ENCODE measurements at regions not wholly inside any gene's neighbourhood (a gene's known extent, or its start where the extent isn't known, plus 50 kb on each side); places are given as distances from the start of the nearest gene placed in this dataset.
A peak's percentile ranks its signal among the peaks of the same experiment; 100 is the strongest.

DNA sequence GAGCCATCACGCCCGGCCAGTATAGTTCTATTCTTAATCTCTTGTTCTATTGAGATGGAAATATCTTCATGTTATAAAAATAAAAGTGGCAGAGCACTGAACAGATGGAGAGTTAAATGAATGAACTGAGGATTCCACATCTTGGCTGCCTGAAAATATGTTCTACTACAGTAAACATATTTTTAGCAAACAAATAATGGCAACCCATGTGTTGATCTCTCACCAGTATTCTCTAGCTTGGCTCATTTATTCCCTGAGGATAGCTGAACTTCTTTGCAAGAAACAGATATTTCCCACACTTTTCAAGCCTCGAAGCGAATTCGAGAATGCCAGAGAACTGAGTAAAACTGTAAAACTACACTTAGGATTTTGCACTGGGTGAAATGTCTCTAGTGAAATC is 58.9 kb downstream of the DIRAS3 start:
- intact Hi-C loops (cut with DNase I) = loop anchor here in 1 of 10 donors (10.0 kb wide), 1 partner anchor 127 kb away; no protein-coding TSS in a partner anchor
- H3K27me3 ChIP-seq = no peaks in the 10 kb centered on the region
- DNase-seq (no peak), ATAC-seq (no peak)
- TF ChIP-seq, protein P1, sequence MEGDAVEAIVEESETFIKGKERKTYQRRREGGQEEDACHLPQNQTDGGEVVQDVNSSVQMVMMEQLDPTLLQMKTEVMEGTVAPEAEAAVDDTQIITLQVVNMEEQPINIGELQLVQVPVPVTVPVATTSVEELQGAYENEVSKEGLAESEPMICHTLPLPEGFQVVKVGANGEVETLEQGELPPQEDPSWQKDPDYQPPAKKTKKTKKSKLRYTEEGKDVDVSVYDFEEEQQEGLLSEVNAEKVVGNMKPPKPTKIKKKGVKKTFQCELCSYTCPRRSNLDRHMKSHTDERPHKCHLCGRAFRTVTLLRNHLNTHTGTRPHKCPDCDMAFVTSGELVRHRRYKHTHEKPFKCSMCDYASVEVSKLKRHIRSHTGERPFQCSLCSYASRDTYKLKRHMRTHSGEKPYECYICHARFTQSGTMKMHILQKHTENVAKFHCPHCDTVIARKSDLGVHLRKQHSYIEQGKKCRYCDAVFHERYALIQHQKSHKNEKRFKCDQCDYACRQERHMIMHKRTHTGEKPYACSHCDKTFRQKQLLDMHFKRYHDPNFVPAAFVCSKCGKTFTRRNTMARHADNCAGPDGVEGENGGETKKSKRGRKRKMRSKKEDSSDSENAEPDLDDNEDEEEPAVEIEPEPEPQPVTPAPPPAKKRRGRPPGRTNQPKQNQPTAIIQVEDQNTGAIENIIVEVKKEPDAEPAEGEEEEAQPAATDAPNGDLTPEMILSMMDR (IDR thresholded peaks at IDR 0.05) = no peak
- no peak overlapping the region for H3K4me3 ChIP-seq
- no peaks in the 10 kb centered on the region for H3K36me3 ChIP-seq
- H3K4me1 ChIP-seq = no peaks in the 10 kb centered on the region
- 76 to 79% methylated on average over 5 of the region's 5 CpGs for WGBS, 2 donors
- H3K27ac ChIP-seq = no peak overlapping the region
- peaks cover 0 to 21% (median 9%) of the 10 kb centered on the region in 11 donors for H3K9me3 ChIP-seq

DNA sequence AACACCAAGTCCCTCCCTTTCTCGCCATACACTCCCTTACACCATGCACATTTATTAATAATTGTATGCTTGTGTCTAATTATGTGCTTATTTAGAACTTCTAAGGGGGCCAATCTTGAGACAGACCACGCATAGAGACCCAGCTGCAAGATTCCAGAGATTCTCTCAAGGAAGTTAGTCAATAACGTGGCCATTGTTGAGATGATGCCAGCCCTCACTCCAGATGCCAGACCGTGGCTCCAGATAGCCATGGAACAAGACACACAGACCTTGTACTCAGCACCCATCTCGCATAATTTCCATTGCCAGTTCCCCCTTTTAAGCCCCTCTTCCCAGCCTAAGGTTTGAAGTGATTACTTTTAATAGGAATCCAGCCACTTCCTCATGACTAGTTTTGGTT is 62.4 kb downstream of the DIRAS3 start:
- no peak for ATAC-seq
- Histone ChIP-seq H3K4me3 (no peak overlapping the region), H3K4me1 (peaks cover 0 to 16% (median 3%) of the 10 kb centered on the region in 9 donors), H3K27me3 (no peaks in the 10 kb centered on the region), H3K27ac (no peak overlapping the region), H3K9me3 (peaks cover 0 to 4% (median 0%) of the 10 kb centered on the region in 11 donors), H3K36me3 (no peaks in the 10 kb centered on the region)
- TF ChIP-seq, protein P1 (IDR thresholded peaks at IDR 0.05) = no peak
- no peak for DNase-seq
- 81 to 82% methylated on average over 5 of the region's 5 CpGs for whole genome bisulfite sequencing, 2 donors
- intact Hi-C loops (cut with DNase I) = no loop called here

DNA sequence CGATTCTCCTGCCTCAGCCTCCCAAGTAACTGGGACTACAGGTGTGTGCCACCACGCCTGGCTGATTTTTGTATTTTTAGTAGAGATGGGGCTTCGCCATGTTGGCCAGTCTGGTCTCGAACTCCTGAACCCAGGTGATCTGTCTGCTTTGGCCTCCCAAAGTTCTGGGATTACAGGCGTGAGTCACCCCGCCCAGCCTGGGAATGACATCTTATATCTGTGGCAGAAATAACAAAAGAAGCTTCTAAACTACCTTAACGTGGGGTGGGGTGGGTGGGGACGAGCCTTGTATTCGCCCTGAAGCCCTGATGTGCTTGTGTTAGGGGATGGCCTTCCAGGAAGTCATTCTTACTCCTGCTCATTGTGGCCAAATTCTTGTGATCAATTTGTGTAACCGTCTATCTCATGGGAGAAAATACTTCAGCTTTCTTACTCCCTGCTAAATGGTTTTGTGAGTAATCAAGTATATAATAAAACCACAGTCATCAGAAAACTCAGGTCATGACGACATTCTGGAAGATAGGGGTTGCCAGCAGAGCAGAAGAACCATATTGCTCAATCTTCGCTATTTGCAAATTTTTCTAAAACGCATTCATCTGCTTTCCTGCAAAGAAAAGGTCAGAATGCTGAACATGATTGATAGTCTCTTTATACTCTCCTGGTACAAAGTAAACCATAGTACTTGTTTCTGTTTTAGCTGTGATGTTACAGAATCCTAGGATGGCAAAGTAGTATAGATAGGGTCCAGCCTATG is 63.2 kb downstream of the DIRAS3 start:
- Histone ChIP-seq H3K9me3 (no peaks in the 10 kb centered on the region), H3K27ac (no peak overlapping the region), H3K4me3 (no peak overlapping the region), H3K36me3 (no peaks in the 10 kb centered on the region), H3K4me1 (peaks cover 0 to 21% (median 3%) of the 10 kb centered on the region in 9 donors), H3K27me3 (no peaks in the 10 kb centered on the region)
- ATAC-seq (no peak), DNase-seq (no peak)
- TF ChIP-seq, protein P1 (IDR thresholded peaks at IDR 0.05) = no peak
- 87 to 89% methylated on average over 13 of the region's 13 CpGs for WGBS, 2 donors
- intact Hi-C loops (cut with DNase I) = no loop called here

DNA sequence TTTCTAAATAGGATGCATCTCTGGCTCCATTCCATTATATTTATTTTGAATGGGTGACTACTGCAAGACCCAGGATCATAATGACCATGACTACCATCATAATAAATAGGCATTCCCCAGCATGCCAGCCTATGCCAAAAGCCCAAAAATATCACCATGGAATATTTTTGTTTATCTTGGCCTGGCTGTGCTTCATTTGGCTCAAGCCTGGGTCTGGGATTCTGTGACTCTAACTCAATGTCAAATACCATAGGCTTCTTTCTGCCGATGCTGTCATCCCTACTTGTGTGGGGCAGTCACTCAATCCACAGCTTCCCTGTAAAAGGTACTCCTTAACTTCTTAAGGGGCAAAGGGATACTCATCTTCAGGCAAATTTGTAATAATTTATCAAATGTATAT is 66.6 kb downstream of the DIRAS3 start:
- Histone ChIP-seq H3K4me1 (peaks cover 0 to 21% (median 3%) of the 10 kb centered on the region in 9 donors), H3K27me3 (no peaks in the 10 kb centered on the region), H3K9me3 (no peaks in the 10 kb centered on the region), H3K36me3 (no peaks in the 10 kb centered on the region), H3K4me3 (no peak overlapping the region), H3K27ac (peak overlapping the region in 5 of 10 donors; percentile 46 to 70 (median 61))
- DNase-seq (peak in 1 of 2 donors; percentile 32), ATAC-seq (peak; percentile 69 to 96 (median 86))
- intact Hi-C loops (cut with DNase I) = no loop called here
- WGBS, 2 donors = 45 to 46% methylated on average over 1 of the region's 1 CpG
- TF ChIP-seq, protein P1 (IDR thresholded peaks at IDR 0.05) = no peak

All from heart right ventricle (tissue), 16 donors.